Testis (tissue), 2 donors: ENCODE measurements at regions not wholly inside any gene's neighbourhood (a gene's known extent, or its start where the extent isn't known, plus 50 kb on each side); places are given as distances from the start of the nearest gene placed in this dataset.

Source experiments
- POLR2A ChIP-seq: fragments of 450-650 bp; IDR thresholded peaks from one replicate; pipeline ENCODE4 v1.6.1; 2017; ENCODE audit warnings: antibody characterized with exemption, mild to moderate bottlenecking, moderate library complexity
- TF ChIP-seq, protein P1 (sequence below), 3 experiments: fragments of 450-650 bp in 2 of 3; fragments of 200-600 bp in 1 of 3; sonication (generic) in 1 of 3; IDR thresholded peaks; one replicate each; pipeline ENCODE4 v1.5.1; 2016 to 2019; ENCODE audit warnings: antibody characterized with exemption in 3 of 3, mild to moderate bottlenecking in 2 of 3, moderate library complexity in 1 of 3

DNA sequence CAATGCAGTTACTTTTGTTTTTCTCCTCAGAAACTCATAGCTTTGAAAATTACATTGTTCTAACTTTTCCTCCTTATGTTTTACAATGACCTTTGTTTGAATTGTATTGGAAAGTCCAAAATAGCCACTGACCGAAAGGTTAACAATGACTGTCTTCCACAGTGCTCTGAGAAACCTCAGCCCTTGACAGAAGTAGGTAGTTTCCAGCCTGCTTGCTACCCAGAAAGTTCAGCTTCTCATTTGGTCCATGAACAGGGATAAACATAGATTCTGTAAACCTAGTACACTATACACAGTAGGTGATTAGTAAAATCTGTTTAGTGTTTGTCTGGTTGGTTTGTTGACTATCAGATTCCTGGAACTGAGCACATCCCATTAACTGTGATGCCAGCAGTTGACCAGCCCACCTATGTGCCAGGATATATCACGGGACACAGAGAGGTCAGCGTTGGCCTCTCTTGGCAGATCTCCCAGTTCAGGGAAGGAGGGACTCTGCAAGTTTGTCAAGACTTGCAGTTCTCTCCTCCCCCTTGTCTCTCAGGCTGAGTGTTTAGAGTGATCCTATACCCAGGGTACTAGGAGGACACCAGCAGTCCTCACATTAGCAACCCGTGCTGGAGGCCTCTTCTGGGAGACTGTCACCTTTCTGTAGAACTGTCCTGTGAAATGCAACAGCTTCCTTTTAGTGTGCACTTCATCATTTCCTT lies 297.6 kb downstream of the ARHGAP12 start:
- TF ChIP-seq, protein P1, sequence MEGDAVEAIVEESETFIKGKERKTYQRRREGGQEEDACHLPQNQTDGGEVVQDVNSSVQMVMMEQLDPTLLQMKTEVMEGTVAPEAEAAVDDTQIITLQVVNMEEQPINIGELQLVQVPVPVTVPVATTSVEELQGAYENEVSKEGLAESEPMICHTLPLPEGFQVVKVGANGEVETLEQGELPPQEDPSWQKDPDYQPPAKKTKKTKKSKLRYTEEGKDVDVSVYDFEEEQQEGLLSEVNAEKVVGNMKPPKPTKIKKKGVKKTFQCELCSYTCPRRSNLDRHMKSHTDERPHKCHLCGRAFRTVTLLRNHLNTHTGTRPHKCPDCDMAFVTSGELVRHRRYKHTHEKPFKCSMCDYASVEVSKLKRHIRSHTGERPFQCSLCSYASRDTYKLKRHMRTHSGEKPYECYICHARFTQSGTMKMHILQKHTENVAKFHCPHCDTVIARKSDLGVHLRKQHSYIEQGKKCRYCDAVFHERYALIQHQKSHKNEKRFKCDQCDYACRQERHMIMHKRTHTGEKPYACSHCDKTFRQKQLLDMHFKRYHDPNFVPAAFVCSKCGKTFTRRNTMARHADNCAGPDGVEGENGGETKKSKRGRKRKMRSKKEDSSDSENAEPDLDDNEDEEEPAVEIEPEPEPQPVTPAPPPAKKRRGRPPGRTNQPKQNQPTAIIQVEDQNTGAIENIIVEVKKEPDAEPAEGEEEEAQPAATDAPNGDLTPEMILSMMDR (IDR thresholded peaks at IDR 0.05) = no peak
- no peak for TF ChIP-seq POLR2A
